Fibroblast of pulmonary artery (primary cell): ENCODE measurements at regions not wholly inside any gene's neighbourhood (a gene's known extent, or its start where the extent isn't known, plus 50 kb on each side); places are given as distances from the start of the nearest gene placed in this dataset.

Source experiments
- DNase-seq: peaks from one replicate; pipeline ENCODE4 v3.0.0-alpha.2; 2010; ENCODE audit warnings: low read depth
- H3K4me3 ChIP-seq: replicated peaks from 2 replicates; pipeline ENCODE4 v1.5.1; 2011; ENCODE audit warnings: low read depth, mild to moderate bottlenecking, control low read depth, low read length, moderate library complexity
- TF ChIP-seq, protein P1 (sequence below): IDR thresholded peaks from 2 replicates; pipeline ENCODE4 v1.5.1; 2011; ENCODE audit warnings: mild to moderate bottlenecking, control low read depth, low read length, inconsistent platforms; ENCODE audit errors: missing control alignments

DNA sequence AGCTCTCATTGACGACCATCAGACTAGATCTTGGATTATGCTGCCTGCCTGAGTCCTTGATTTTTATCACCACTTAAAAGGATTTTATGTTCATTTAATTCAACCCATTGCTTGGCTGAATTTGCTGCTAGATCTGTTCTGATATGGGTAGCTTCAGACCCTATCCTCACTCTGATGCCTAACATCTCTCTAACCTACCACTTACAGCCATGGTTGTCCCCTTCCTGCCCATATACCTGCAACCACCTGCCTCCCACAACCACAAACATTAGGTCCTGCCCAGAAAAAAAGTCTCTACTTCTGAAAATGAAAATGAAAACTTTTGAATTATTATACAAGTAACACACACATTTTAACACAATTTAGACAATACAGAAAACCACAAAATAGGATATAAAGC lies 310.8 kb downstream of the HNRNPD start:
- no peak overlapping the region for H3K4me3 ChIP-seq
- TF ChIP-seq, protein P1, sequence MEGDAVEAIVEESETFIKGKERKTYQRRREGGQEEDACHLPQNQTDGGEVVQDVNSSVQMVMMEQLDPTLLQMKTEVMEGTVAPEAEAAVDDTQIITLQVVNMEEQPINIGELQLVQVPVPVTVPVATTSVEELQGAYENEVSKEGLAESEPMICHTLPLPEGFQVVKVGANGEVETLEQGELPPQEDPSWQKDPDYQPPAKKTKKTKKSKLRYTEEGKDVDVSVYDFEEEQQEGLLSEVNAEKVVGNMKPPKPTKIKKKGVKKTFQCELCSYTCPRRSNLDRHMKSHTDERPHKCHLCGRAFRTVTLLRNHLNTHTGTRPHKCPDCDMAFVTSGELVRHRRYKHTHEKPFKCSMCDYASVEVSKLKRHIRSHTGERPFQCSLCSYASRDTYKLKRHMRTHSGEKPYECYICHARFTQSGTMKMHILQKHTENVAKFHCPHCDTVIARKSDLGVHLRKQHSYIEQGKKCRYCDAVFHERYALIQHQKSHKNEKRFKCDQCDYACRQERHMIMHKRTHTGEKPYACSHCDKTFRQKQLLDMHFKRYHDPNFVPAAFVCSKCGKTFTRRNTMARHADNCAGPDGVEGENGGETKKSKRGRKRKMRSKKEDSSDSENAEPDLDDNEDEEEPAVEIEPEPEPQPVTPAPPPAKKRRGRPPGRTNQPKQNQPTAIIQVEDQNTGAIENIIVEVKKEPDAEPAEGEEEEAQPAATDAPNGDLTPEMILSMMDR = no peak
- DNase-seq = no peak

- no peak overlapping the region for H3K4me3 ChIP-seq
- DNase-seq = no peak
- TF ChIP-seq, protein P1 = no peak
These were observed 315.7 kb downstream of the HNRNPD start for GRCh38 chr4:82057990-82058544.

DNA sequence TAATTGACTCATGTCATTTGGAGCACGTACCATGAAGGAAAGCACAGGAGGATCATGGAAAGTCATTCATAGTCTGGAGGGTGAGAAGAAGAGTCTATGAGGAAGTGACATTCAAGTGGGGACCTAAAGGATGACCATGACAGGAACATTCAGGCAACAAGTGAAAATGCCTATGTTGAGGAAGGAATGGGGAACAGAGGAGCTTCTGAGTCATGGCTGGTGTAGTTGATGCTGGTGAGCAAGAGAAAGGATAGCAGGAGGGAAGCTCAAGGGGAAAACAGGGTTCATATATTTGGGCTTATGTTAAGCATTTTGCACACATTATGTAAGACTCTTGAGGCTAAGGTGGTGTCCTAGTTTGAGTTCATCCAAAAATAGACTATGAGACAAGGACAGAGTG lies 318.6 kb downstream of the HNRNPD start:
- TF ChIP-seq, protein P1 = no peak
- no peak for DNase-seq
- H3K4me3 ChIP-seq = no peak overlapping the region

GRCh38 chr4:82053396-82053795 lies 320.4 kb downstream of the HNRNPD start:
- TF ChIP-seq, protein P1 = no peak
- no peak for DNase-seq
- H3K4me3 ChIP-seq = no peak overlapping the region

GRCh38 chr4:82050796-82051195 lies 323.0 kb downstream of the HNRNPD start:
- TF ChIP-seq, protein P1 = no peak
- no peak overlapping the region for H3K4me3 ChIP-seq
- no peak for DNase-seq

- H3K4me3 ChIP-seq = no peak overlapping the region
- TF ChIP-seq, protein P1 = no peak
- no peak for DNase-seq
These were observed 324.5 kb downstream of the HNRNPD start for GRCh38 chr4:82049294-82049693.

- DNase-seq = no peak
- H3K4me3 ChIP-seq = no peak overlapping the region
- TF ChIP-seq, protein P1 = no peak
These were observed 326.1 kb downstream of the HNRNPD start for GRCh38 chr4:82047731-82048130.
